ENCODE measurements at regions not wholly inside any gene's neighbourhood (a gene's known extent, or its start where the extent isn't known, plus 50 kb on each side); places are given as distances from the start of the nearest gene placed in this dataset.

DNA sequence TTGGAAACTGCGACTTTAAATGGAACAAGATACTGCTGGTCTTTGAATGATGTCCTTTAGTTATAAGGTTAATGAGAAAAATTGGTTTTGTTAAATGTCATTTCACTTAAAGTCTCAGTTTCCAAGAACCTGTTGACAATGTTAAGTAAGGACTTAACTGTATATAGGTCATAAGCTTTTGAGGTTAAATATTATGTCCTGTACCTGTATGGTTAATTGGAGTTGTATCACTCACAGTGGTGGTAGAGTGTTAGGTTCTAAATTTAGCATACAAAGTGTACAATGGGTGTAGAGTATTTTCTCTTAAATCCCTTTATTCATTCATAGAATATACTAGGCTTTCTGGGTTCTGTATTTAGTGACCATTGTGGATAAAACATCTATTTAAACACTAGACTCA lies 110.2 kb downstream of the HAUS1 start:
- dilution Hi-C loops (cut with MboI; ENCODE audit: extremely low pct_ligation_motif_present, low sequenced_read_pairs) = no loop called here

More for the DNA sequence above, 110.2 kb downstream of the HAUS1 start:
- Histone ChIP-seq H3K4me1 (ENCODE audit: control insufficient read depth, extremely low read depth, insufficient read depth, low read length) (peaks cover 12% of the 10 kb centered on the region), H4K20me1 (replicated peaks; ENCODE audit: control insufficient read depth, extremely low read depth, insufficient read depth, low read length) (no peaks in the 10 kb centered on the region), H3K36me3 (ENCODE audit: control insufficient read depth in 2 of 2, extremely low read depth in 1 of 2, insufficient read depth in 2 of 2, low read length in 2 of 2) (peaks cover 0 to 4% of the 10 kb centered on the region in 2 experiments), H3K9me3 (replicated peaks; ENCODE audit: control insufficient read depth, insufficient read depth, low read length) (no peaks in the 10 kb centered on the region), H3K9ac (replicated peaks; ENCODE audit: extremely low read depth, insufficient read depth, low read length) (no peak overlapping the region), H3K27me3 (ENCODE audit: control insufficient read depth in 2 of 2, insufficient read depth in 2 of 2, low read length in 2 of 2) (no peaks in the 10 kb centered on the region), H3K27ac (ENCODE audit: insufficient read depth, low read depth, low read length) (no peak overlapping the region), H2AFZ (ENCODE audit: low read depth, low read length) (no peak overlapping the region), H3K4me3 (replicated peaks in 1 of 3; ENCODE audit: insufficient read depth in 1 of 3, low read depth in 1 of 3, low read length in 3 of 3) (no peak overlapping the region), H3K4me2 (ENCODE audit: insufficient read depth, low read length) (no peak overlapping the region), H3K9me1 (replicated peaks; ENCODE audit: control insufficient read depth, extremely low read depth, insufficient read depth, low read length) (no peaks in the 10 kb centered on the region), H3K79me2 (ENCODE audit: control insufficient read depth, insufficient read depth, low read length) (peaks cover 36% of the 10 kb centered on the region)
- no peak for DNase-seq (ENCODE audit: low read depth, low spot score)
- CTCF ChIA-PET = interaction anchor here (0.7 to 3.1 kb wide), 5 partner anchors 15 to 66 kb away, joined by 3 to 132 read pairs (median 3); a partner anchor contains a TSS
- no peak for FAIRE-seq
- POLR2A ChIA-PET = no interaction called here
- intact Hi-C loops (cut with micrococcal nuclease) = no loop called here
- no TSS peak for BruUV-seq (replicated peaks)
- TF ChIP-seq JUN (IDR thresholded peaks at IDR 0.05; ENCODE audit: borderline replicate concordance, insufficient read depth, insufficient read length, low read depth) (no peak), EZH2 (IDR thresholded peaks at IDR 0.05; ENCODE audit: borderline replicate concordance, low read depth, low read length, severe bottlenecking) (no peak), GATA2 (IDR thresholded peaks at IDR 0.05; ENCODE audit: insufficient read depth, insufficient read length, low read depth, low read length) (no peak), FOS (IDR thresholded peaks at IDR 0.05; ENCODE audit: borderline replicate concordance, insufficient read depth, low read length) (no peak), POLR2A (IDR thresholded peaks at IDR 0.05; ENCODE audit: low read depth, low read length) (no peak), MYC (IDR thresholded peaks at IDR 0.05; ENCODE audit: low read depth, low read length) (no peak), POLR2AphosphoS5 (IDR thresholded peaks at IDR 0.05; ENCODE audit: insufficient read depth, low read depth, low read length) (no peak)
- TF ChIP-seq, protein P1, sequence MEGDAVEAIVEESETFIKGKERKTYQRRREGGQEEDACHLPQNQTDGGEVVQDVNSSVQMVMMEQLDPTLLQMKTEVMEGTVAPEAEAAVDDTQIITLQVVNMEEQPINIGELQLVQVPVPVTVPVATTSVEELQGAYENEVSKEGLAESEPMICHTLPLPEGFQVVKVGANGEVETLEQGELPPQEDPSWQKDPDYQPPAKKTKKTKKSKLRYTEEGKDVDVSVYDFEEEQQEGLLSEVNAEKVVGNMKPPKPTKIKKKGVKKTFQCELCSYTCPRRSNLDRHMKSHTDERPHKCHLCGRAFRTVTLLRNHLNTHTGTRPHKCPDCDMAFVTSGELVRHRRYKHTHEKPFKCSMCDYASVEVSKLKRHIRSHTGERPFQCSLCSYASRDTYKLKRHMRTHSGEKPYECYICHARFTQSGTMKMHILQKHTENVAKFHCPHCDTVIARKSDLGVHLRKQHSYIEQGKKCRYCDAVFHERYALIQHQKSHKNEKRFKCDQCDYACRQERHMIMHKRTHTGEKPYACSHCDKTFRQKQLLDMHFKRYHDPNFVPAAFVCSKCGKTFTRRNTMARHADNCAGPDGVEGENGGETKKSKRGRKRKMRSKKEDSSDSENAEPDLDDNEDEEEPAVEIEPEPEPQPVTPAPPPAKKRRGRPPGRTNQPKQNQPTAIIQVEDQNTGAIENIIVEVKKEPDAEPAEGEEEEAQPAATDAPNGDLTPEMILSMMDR (IDR thresholded peaks at IDR 0.05; ENCODE audit: extremely low read depth in 1 of 2, insufficient read depth in 1 of 2, low read depth in 1 of 2, low read length in 2 of 2) = no peak
- TF ChIP-seq, protein P2, sequence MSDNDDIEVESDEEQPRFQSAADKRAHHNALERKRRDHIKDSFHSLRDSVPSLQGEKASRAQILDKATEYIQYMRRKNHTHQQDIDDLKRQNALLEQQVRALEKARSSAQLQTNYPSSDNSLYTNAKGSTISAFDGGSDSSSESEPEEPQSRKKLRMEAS (IDR thresholded peaks at IDR 0.05; ENCODE audit: insufficient read depth, insufficient read length) = no peak
